GM04504 (cell line): ENCODE measurements at regions not wholly inside any gene's neighbourhood (a gene's known extent, or its start where the extent isn't known, plus 50 kb on each side); places are given as distances from the start of the nearest gene placed in this dataset.
A peak's percentile ranks its signal among the peaks of the same experiment; 100 is the strongest.

Experiments used
- DNase-seq: peaks from one replicate; pipeline ENCODE4 v3.0.0-alpha.2; 2012; ENCODE audit warnings: low read depth

DNA sequence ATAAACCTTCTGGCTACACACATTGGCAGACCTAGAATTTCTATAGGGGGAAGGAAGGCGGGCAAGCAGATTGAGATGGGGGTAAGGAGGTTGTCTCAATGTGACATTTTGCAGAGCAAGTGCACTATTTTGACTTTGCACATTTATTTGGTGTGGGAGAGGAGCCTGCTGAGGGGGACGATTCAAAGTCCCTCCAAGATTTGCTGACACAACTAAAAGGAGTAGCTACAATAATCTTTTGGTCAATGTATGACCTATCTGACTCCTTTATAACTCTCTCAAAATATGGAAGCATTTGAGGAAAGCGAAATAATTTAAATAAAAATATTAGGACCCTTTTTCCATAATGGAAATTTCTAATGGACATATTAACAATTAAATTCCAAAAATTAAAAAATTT lies 274.9 kb upstream of the PPARGC1A start:
- no peak for DNase-seq

DNA sequence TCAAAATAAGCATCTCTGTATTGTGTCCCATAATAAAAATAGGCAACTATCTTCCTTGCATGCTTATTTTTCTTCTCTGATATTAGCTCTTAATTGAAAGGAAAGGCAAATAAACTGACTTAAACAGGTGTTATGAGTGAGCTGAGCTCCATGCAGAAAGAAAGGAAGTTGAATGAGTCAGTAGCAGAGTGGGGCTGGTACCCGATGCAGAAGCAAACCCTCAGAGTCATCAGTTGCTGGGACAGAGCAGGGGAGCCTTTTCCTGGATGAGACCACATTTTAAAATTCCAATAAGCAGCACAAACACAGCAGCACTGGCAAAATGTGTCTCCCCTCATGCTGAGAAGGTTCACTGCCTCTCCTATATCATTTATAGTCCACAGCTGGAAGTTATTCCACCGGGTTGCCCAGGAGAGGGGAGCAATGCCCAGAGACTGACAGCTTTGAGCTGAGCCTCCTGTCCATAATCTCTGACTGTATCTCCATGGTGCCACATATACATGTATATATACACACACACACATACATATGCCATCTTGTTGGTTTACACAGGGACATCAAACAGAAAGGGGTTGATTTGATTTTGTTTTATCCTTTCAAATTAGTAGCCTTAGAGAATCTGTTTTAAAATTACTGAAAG lies 274.3 kb upstream of the PPARGC1A start:
- no peak for DNase-seq

DNA sequence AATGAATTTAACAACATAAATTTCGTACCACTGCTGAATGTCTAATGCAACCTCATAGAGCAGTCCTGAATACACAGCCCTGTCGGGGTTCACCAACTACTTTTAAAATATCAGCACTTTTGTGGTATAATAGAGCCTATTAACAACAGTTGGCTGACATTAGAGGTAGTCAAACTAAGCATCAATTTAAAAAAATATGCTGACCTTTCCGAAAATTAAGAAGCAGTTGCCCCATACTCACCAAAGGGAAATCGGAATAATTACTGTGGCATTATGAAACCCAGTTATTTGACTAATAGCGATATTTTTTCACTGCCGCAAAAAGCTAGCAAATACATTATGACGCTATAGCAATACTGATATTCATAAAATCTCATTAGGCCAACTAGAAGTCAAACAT lies 273.5 kb upstream of the PPARGC1A start:
- DNase-seq = no peak

DNA sequence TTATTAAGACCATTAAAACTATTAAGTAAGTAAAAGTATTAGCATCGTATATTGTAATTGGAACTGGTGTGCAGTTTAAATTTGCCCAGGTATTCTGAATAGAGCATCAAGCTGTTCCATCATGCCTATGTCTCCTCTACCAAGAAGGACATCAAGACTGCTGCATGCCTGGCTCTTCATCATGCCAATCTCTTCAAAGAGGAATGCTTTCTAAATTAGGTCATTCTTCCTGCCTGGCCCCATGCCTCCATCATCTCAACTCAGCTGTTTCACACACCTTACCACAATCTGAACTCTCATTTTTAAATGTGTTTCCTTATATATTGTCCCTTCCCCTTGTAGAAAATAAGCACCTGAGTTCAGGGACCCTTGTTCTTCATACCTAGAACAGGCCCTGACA lies 270.5 kb upstream of the PPARGC1A start:
- DNase-seq = no peak

DNA sequence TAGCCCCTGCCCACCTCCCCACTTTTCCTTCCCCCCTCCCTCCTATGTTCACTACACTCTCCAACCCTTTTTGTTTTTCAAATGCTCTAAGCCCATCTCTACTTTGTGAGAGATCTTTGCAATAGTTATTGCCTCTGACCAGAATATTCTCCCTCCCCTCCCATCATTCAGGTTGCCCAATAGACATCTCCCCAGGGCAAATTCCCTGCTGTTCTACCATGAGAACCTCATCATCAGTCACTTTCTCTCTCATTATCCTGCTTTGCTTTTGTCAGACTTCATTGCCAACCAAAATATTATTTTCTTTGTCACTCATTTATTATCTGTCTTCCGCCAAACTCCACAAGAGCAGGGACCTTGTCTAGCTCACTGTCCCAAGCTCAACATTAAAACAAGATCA lies 268.2 kb upstream of the PPARGC1A start:
- no peak for DNase-seq

DNA sequence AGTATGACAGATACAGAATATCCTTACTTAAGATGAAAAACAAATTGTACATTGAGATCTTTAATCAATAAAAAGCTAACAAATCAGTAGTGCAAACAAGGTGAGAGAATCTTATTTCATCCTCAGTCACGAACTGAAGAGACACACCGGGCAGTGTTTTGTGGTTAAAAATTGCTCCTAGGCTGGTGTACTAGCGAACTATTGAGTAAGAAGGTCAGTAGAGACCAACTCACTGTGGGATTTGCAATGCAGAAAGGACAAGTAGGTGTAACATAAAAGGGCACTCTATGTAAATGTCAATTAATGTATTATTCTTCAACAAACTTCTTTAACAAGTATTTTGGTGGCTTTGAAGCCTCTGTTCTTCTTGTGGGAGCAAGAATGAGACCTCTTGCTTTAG lies 260.2 kb upstream of the PPARGC1A start:
- no peak for DNase-seq

DNA sequence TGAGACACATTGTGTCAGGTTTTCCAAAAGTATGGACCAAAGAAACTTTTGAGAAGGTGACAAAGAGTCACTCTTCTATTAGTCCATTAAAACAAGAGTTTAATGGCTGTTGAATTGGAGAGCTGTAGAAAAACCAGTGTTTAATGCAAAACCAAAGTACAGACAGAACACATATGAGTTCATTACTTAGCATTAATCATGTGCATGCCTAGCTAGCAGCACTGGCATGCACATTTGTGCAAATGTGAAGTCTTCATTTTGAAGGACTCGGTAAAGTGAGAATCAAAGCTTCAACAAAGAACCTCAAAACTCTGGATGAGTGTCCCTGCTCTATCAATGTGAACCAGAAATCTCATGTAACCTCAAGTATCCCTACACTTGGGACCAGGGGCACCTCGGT lies 256.3 kb upstream of the PPARGC1A start:
- DNase-seq = no peak

DNA sequence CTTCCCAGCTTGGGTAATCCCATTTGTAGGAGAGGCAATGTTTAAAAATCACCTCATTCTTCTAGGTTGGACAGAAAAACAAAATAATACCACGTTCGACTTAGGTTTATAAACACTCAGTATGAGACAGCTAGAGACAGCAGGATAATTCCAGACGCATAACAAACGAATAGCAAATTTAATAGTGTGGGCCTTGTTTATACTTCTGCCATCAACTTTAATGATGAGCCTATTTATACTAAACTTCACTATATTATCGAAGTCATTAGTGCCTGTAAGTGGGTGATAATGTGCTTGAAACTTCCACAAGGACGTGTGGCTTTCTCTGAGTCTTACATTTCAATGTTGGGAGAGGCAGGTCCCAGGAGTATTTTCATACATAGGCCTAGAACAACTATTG lies 255.7 kb upstream of the PPARGC1A start:
- no peak for DNase-seq

DNA sequence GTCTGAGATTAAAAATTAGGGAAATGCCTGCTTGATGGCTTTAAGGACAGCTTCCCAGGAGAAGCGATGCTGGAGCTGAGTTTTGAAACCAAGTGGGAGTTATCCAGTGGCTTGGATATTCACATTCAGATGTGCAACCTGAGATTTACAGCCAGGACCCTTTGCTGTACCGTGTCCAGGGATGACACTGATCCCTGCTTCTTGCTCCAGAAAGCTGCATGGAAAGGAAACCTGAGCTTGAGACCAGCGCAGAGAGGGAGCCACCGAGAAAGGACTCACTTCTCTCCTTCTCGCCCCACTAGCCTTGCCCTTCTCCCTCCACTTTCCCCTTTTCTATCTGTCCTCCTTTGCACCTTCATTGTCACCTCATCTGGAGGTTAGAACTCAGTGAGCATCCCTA lies 254.5 kb upstream of the PPARGC1A start:
- DNase-seq = no peak

DNA sequence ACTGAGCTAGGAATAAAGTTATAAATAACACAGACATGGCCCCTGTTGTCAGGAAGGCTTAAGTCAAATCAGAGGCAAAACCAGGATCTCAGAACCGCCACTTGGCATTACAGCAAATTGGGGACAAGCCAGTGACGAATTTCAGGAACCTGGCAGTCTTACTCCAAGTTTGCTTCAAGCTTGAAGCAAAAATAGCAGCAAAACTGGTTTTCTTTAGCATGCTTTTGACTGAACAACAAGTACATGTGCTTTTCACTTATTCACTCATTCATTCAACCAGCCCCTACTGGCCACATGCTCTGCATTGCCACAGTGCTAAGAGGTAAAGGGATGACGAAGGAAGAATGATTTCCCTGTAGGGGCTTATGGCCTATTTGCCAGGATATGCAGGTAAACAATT lies 253.9 kb upstream of the PPARGC1A start:
- no peak for DNase-seq

DNA sequence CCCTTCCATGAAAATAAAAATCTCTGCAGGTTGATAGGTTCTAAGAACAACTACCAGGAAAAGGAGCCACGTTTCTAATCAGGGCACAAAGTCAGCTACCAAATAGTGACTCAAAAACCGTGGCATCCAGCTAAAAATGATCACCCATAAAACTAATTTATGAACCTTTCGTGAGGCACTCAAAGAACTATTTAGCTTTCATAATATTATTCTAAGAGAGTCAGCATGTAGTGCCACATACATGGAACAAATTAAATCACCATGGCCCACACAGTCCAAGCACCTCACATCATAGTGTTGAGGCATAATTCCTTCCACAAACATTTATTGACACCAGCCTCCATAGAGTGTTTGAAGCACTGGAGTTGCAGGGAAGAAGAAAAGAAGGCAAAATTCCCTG lies 252.0 kb upstream of the PPARGC1A start:
- peak; percentile 34 for DNase-seq

DNA sequence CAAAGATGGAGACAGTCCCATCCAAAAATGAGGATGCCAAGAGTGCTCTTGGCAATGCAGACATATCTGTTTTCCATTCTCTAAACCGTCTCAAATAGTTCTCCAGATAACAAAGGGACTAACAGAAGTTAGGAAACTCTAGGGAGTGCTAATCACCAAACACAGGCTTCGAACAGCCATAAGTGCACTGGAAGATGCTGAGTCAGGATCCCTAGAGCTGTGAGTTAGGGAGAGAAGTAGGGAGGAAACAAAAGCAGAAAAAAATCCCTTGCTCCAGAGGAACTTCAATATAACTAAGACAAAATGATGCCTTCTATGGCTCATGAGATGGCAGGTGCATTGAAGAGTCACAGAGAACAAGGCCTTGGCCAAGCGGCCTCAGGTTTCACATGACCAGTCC lies 251.0 kb upstream of the PPARGC1A start:
- DNase-seq = no peak

DNA sequence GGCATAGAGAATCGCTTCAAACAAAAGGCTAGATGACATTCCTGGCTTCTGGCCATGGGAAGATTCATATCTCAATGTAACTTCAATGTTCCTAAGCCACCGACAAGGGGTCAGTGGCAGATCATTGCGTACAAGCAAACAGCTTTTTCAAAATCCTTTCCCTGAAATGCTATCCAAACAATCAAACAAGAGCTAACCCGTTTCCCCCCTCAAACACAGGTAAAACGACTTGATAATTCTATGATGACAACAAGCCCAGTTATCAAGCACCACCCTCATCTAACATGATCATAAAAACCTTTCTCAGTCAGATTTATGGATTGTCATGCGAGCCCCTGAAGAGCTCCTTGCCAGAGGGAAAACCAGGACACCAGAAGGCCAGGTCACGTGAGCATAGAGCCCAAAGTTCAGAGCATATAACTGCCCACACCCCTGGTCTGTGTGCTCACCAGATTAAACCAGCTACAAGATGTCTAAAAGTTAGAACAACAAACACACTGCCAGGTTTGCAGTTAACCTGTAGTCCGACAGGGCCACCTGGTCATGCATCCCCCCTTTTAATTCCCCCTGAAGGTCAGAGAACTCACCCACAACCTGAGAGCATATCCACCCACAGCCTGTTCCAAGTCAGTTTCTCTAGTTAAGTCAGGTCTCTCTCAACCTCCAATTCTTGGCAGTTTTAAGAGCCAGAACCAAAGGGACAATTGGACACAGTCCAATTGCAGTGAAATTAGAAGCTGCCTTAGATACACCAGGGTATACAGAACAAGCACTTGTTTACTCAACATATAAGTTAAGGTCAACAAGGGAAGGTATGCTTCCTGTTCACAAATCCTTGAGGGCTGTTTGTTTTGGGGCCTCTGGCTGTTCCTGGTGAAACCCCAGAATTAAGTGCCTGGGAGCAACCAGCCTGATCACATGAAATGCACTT lies 248.1 kb upstream of the PPARGC1A start:
- no peak for DNase-seq

DNA sequence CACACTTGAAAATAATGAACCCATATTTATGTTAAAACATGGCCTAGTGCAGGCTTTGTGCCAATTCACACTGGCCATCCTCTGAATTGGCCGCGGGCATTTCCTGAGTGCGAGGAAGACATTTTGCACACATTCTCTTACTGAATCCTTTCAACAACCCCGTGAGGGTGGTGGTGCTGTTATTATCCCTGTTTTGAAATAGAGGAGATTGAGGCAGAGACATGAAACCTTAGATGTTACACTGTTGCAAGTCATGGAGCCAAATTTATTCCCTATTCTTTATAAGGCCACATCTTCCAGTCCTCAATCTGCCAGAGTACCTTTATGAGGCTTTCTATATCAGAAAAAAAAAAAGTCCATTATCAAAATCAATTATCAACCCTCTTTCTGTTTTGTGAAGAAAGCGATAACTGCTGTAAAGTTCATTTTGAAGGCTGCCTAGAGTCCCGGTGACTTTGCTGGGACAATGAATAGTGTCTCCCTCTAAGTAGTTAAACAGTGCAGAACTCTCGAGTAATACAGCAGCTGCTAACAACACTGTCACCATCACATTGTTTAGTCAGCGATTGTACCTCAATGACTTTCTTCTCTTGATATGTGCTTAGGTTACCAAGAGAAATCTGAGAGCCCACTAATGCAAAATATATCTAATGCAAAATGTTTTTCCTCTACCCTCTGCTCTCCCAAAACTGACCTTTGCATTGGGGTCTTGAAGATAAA lies 242.3 kb upstream of the PPARGC1A start:
- DNase-seq = no peak

DNA sequence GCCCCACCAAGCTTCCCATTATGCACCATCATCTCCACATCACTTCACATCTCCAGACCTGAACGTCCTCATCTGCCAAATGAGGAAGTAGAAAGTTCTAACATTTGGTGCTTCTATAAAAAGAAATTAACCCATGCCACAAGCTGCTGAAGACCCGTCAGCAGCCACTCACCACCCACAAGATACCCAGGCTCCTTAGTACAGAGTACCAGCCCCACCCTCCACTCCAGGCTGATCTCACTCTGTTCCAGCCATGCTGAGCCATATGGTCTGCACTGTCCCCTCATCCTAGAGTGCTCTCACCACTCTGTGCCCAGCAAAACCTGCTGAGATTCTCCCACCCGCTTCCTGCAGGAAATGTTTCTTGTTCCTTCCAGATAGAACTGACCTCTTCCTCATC lies 240.8 kb upstream of the PPARGC1A start:
- no peak for DNase-seq

DNA sequence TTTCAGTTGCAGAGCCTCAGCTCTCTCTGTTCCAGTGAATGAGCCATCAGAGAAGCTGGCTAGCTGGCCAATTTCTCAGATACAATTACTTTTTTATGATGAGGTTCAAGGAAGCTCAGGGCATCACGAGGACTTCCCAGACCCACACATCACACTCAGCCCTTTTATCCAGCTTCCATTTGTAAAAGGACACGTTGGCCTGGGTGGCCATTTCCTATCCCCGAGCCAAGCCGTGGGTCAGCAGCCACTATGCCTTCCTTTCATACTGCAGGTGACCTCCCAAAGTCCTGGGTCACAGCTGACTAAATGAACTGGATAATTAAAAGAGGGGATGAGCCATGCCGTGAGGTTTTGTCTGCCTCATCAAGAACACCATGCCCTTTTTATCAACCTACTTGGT lies 236.9 kb upstream of the PPARGC1A start:
- DNase-seq = no peak

DNA sequence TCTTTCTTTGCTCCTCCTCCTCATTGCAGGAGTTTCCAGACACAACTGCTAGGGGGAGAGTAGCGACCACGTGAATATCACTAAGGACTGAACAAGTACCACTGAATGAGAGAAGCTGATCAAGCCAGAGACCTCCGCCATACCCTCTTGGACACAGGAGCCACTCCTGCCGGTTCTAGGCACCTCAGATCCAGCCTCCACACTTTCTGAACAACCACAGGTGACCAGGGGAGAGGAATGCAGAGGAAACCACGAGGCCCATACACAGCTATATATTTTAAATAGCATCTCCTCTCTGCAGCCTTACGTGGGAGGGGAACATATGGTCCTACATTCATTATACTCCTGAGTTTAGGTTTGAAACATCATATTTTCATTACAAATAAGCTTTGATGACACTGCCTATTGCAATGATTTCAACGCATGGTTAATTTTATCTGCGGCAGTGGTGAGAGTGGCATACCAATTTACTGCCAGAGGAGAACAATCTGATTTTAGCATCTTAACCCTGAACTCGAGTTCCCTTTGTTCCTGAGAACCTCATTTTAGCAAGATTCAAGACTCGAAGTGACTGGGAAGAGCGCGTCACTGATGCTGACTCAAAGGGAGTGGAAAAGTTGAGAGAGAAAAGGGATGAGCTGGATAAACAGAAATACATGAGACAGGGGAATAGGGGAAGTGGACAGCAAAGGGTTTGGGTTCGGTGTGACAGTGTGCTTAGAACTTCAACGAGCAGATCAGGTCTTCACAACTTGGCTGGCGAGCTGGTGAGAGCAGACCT lies 231.7 kb upstream of the PPARGC1A start:
- DNase-seq = no peak

DNA sequence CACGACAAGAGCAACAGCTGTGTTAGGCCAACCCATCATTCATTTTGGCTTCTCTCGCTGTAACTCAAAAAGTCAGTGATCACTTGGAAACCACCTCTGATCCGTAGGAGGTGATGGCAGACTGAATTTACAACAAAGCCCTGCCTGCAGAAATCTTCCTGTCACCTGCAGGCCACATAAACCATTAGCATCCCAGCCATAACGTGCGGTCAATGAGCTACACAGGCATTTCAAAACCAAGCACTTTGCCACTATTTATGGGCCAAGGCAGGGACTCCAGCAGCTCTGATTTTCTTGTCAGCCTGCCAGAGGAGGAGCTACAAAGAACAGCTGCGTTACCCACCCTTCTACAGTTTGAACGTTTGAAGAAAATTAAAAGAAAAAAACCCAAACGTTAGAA lies 228.1 kb upstream of the PPARGC1A start:
- DNase-seq = no peak

DNA sequence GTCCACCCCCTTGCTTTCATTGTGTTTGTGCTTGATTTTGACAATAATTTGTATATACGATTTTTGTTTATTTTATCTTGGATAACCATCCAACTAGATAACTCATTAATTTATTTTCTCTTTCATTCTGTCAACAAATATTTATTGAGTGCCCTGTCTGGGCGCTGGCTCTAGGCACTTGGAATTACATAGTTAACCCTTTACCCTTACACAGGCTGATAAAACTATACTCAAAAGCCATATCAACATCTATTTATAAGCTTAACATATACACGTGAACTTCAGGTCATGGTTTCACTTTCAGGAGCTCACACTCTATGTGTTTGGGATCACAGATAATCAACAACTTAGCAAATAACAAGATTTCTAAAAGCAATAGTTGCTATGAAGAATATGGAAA lies 226.3 kb upstream of the PPARGC1A start:
- DNase-seq = no peak

DNA sequence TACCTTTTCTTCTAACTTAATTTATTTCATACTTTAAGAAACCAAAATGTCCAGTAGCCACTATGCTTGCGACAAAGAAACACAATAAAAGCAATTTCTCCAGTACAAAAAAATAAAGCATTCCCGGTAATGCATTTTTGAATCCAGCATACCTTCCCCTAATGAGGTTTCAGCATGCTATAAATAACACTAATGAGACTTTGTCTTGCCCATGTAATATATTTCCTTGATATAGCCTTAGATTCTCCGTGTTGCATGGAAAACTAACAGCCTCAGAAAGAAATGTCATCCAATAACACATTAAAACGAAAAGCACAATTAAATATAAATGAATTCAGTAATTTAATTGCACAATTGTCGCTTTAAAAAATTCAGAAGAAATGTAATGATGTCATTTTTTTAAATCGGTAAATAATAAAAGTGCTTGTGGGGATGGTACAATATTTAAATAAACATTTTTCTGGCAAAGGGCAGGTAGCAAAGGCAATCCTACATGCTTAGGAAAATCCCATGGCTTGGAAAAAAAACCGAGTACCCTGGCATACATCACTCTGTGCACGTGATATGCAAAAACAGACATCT lies 225.2 kb upstream of the PPARGC1A start:
- DNase-seq = no peak

DNA sequence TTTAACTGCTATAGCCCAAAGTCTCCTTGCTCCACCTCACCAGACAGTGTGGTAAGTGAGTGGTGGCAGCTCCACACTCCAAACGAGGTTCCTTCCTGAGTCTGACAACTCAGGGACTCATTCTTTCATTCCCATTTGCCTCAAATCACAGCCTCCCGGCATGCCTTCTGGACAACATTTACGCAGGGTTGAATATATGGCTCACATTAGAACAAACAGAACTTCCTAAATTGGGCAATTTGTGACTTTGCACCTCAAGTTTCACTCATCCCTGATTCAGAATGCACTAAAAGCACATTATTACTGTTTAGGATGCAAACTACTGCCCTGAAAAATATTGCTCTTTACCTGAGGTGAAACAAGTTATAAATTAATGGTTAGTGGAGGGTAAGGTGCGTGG lies 224.6 kb upstream of the PPARGC1A start:
- DNase-seq = no peak

DNA sequence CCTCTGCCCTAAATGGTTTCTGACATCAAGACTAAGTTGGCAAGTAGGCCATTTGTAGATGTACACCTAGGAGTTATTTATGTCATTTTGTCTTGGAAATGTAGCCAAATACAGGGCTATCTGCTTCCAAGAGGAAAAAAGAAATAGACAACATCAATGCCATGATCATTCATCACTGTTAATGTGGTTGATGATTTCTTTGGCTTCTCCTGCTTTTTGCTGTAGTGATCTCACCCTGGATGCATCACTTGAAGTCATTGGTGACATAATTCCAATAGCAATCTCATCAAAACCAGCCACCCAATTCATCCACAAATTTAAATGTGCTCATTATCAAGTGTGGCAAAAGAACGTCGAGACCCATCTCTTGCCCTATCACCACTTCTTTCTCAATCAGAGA lies 222.6 kb upstream of the PPARGC1A start:
- DNase-seq = no peak
